GM12878 (cell line): ENCODE measurements at regions not wholly inside any gene's neighbourhood (a gene's known extent, or its start where the extent isn't known, plus 50 kb on each side); places are given as distances from the start of the nearest gene placed in this dataset.

Source experiments
- ATAC-seq: fragments of 200-7000 bp; cut with Tn5 transposase; 3 replicates; pipeline ENCODE4 v1.9.1; 2020; ENCODE audit warnings: mild to moderate bottlenecking, moderate library complexity
- BruUV-seq: library from RNA; stranded (reverse); fragments of 400-500 nt; replicated peaks from 2 replicates; lab custom pipeline; 2021; lab: Mats Ljungman, UMichigan
- CTCF ChIA-PET: fragments of 300-600 bp; sonication (Branson Sonifier 250); formaldehyde crosslinking; extraction: SDS; loops from one replicate; lab custom pipeline; 2021; ENCODE audit warnings: inconsistent platforms; lab: Yijun Ruan, JAX
- POLR2A ChIA-PET: fragments of 350-600 bp; formaldehyde crosslinking; extraction: SDS; loops from one replicate; lab custom pipeline; 2021; ENCODE audit warnings: inconsistent platforms; lab: Charles Lee
- RAD21 ChIA-PET: fragments of 300-600 bp; sonication (Branson Sonifier 250); formaldehyde crosslinking; loops from one replicate; lab custom pipeline; 2023; ENCODE audit warnings: antibody characterized with exemption; ENCODE audit not compliant: unreplicated experiment; lab: Charles Lee
- SMC1A ChIA-PET: fragments of 300-600 bp; sonication (Branson Sonifier 250); formaldehyde crosslinking; loops from one replicate; lab custom pipeline; 2023; ENCODE audit not compliant: unreplicated experiment, uncharacterized antibody; lab: Charles Lee
- DNase-seq: peaks from one replicate; pipeline ENCODE4 v3.0.0-alpha.2; 2011; ENCODE audit warnings: low read depth, low spot score
- FAIRE-seq: peaks from 3 replicates; lab custom pipeline; 2011; peaks lifted over from hg19 to GRCh38; lab: Jason Lieb, UNC
- H2AFZ ChIP-seq: 2 replicates; pipeline ENCODE4 v1.6.0; 2011; ENCODE audit warnings: low read depth, low read length, control low read depth; ENCODE audit not compliant: control insufficient read depth
- H3K27ac ChIP-seq: 2 replicates; pipeline ENCODE4 v1.5.1; 2011; ENCODE audit warnings: control low read depth; ENCODE audit not compliant: control insufficient read depth, insufficient read depth
- H3K27me3 ChIP-seq, 2 experiments: replicated peaks in 1 of 2; 2 replicates each; pipeline versions ENCODE4 v1.6.0 to v1.6.1; 2011; ENCODE audit warnings: low read length in 1 of 2; ENCODE audit not compliant: control insufficient read depth in 2 of 2, insufficient read depth in 2 of 2
- H3K36me3 ChIP-seq, 2 experiments: 2 replicates each; pipeline ENCODE4 v1.5.1; 2011; ENCODE audit warnings: low read length in 1 of 2; ENCODE audit not compliant: control insufficient read depth in 2 of 2, insufficient read depth in 2 of 2
- H3K4me1 ChIP-seq: 2 replicates; pipeline ENCODE4 v1.6.1; 2011; ENCODE audit warnings: mild to moderate bottlenecking, low read length, moderate library complexity, mixed read lengths; ENCODE audit not compliant: control insufficient read depth, insufficient read depth
- H3K4me2 ChIP-seq: 2 replicates; pipeline ENCODE4 v1.6.0; 2011; ENCODE audit warnings: control low read depth; ENCODE audit not compliant: control insufficient read depth, insufficient read depth
- H3K4me3 ChIP-seq: fragments of 200-600 bp; sonication (generic); 2 replicates; pipeline ENCODE4 v1.5.1; 2016
- H3K79me2 ChIP-seq: 2 replicates; pipeline ENCODE4 v1.6.0; 2011; ENCODE audit warnings: low read length; ENCODE audit not compliant: control insufficient read depth, insufficient read depth
- H3K9ac ChIP-seq: 2 replicates; pipeline ENCODE4 v1.8.0; 2011; ENCODE audit warnings: low read length, control low read depth, mixed read lengths; ENCODE audit not compliant: control insufficient read depth, insufficient read depth
- H3K9me3 ChIP-seq: replicated peaks from 3 replicates; pipeline ENCODE4 v1.5.1; 2011; ENCODE audit warnings: mild to moderate bottlenecking, low read length; ENCODE audit not compliant: control insufficient read depth, insufficient read depth
- H4K20me1 ChIP-seq: 2 replicates; pipeline ENCODE4 v1.6.0; 2011; ENCODE audit not compliant: control insufficient read depth, insufficient read depth
- HCFC1 ChIP-seq: fragments of 150-350 bp; IDR thresholded peaks from 2 replicates; pipeline ENCODE4 v1.6.1; 2014; ENCODE audit warnings: low read length
- MEF2B ChIP-seq: fragments of 450-650 bp; IDR thresholded peaks from 2 replicates; pipeline ENCODE4 v1.6.1; 2018; ENCODE audit warnings: mild to moderate bottlenecking, moderate library complexity; ENCODE audit not compliant: partially characterized antibody, poor library complexity, severe bottlenecking
- RAD51 ChIP-seq: fragments of 450-650 bp; IDR thresholded peaks from 2 replicates; pipeline ENCODE4 v1.6.1; 2016; ENCODE audit warnings: moderate library complexity, mild to moderate bottlenecking, inconsistent platforms
- RFX5 ChIP-seq: IDR thresholded peaks from 2 replicates; pipeline ENCODE4 v1.6.1; 2011; ENCODE audit warnings: low read depth, low read length, improper control_type of control experiment
- SKIL ChIP-seq: fragments of 450-650 bp; IDR thresholded peaks from 2 replicates; pipeline ENCODE4 v1.6.1; 2017; ENCODE audit warnings: mild to moderate bottlenecking, low read depth, inconsistent platforms; ENCODE audit not compliant: poor library complexity, severe bottlenecking
- in situ Hi-C: fragments of 300-500 bp; cut with MboI; formaldehyde crosslinking; loops from 9 replicates; pipeline ENCODE4 v1.14.3; 2018; ENCODE audit warnings: mixed read lengths
- intact Hi-C: fragments of 100-400 bp; cut with micrococcal nuclease; formaldehyde crosslinking; loops from one replicate; pipeline ENCODE4 v1.14.2; 2022; ENCODE audit not compliant: unreplicated experiment
- TF ChIP-seq, protein P1 (sequence below): fragments of 450-650 bp; IDR thresholded peaks from 2 replicates; pipeline ENCODE4 v1.6.1; 2016; ENCODE audit warnings: mild to moderate bottlenecking, moderate library complexity, borderline replicate concordance
- TF ChIP-seq, protein P2 (sequence below): fragments of 450-650 bp; IDR thresholded peaks from 2 replicates; pipeline ENCODE4 v1.6.1; 2017; ENCODE audit warnings: mild to moderate bottlenecking, moderate library complexity

GRCh38 chr20:6924681-6925080, 157.2 kb downstream of the BMP2 start:
- ChIA-PET RAD21 (interaction anchor here (0.7 to 4.6 kb wide), 20 partner anchors 9 to 170 kb away, joined by 3 to 49 read pairs (median 4); partner anchors contain the start of gene BMP2), POLR2A (interaction anchor here (0.7 to 2.1 kb wide), 11 partner anchors 10 to 349 kb away, joined by 3 to 10 read pairs (median 3); no protein-coding TSS in a partner anchor), SMC1A (interaction anchor here (0.8 to 19.4 kb wide), 13 partner anchors 8 to 361 kb away, joined by 3 to 370 read pairs (median 54); no protein-coding TSS in a partner anchor), CTCF (interaction anchor here (1.1 to 3.2 kb wide), 10 partner anchors 10 to 158 kb away, joined by 3 to 18 read pairs (median 4); no protein-coding TSS in a partner anchor)
- H3K9me3 ChIP-seq = no peaks in the 10 kb centered on the region
- no TSS peak for BruUV-seq
- DNase-seq = no peak
- H3K9ac ChIP-seq = no peak overlapping the region
- H3K4me3 ChIP-seq = no peak overlapping the region
- no peak overlapping the region for H2AFZ ChIP-seq
- no peak overlapping the region for H3K27ac ChIP-seq
- no peaks in the 10 kb centered on the region for H4K20me1 ChIP-seq
- H3K4me1 ChIP-seq = no peaks in the 10 kb centered on the region
- peak; percentile 10 for ATAC-seq
- no peaks in the 10 kb centered on the region for H3K27me3 ChIP-seq
- H3K36me3 ChIP-seq = no peaks in the 10 kb centered on the region
- peak; percentile 35; the same call in 1 of the 2 replicates for TF ChIP-seq RAD51
- peak; percentile 82 for TF ChIP-seq MEF2B
- TF ChIP-seq, protein P1, sequence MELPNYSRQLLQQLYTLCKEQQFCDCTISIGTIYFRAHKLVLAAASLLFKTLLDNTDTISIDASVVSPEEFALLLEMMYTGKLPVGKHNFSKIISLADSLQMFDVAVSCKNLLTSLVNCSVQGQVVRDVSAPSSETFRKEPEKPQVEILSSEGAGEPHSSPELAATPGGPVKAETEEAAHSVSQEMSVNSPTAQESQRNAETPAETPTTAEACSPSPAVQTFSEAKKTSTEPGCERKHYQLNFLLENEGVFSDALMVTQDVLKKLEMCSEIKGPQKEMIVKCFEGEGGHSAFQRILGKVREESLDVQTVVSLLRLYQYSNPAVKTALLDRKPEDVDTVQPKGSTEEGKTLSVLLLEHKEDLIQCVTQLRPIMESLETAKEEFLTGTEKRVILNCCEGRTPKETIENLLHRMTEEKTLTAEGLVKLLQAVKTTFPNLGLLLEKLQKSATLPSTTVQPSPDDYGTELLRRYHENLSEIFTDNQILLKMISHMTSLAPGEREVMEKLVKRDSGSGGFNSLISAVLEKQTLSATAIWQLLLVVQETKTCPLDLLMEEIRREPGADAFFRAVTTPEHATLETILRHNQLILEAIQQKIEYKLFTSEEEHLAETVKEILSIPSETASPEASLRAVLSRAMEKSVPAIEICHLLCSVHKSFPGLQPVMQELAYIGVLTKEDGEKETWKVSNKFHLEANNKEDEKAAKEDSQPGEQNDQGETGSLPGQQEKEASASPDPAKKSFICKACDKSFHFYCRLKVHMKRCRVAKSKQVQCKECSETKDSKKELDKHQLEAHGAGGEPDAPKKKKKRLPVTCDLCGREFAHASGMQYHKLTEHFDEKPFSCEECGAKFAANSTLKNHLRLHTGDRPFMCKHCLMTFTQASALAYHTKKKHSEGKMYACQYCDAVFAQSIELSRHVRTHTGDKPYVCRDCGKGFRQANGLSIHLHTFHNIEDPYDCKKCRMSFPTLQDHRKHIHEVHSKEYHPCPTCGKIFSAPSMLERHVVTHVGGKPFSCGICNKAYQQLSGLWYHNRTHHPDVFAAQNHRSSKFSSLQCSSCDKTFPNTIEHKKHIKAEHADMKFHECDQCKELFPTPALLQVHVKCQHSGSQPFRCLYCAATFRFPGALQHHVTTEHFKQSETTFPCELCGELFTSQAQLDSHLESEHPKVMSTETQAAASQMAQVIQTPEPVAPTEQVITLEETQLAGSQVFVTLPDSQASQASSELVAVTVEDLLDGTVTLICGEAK = peak; percentile 49; the same call in 1 of the 2 replicates
- TF ChIP-seq, protein P2, sequence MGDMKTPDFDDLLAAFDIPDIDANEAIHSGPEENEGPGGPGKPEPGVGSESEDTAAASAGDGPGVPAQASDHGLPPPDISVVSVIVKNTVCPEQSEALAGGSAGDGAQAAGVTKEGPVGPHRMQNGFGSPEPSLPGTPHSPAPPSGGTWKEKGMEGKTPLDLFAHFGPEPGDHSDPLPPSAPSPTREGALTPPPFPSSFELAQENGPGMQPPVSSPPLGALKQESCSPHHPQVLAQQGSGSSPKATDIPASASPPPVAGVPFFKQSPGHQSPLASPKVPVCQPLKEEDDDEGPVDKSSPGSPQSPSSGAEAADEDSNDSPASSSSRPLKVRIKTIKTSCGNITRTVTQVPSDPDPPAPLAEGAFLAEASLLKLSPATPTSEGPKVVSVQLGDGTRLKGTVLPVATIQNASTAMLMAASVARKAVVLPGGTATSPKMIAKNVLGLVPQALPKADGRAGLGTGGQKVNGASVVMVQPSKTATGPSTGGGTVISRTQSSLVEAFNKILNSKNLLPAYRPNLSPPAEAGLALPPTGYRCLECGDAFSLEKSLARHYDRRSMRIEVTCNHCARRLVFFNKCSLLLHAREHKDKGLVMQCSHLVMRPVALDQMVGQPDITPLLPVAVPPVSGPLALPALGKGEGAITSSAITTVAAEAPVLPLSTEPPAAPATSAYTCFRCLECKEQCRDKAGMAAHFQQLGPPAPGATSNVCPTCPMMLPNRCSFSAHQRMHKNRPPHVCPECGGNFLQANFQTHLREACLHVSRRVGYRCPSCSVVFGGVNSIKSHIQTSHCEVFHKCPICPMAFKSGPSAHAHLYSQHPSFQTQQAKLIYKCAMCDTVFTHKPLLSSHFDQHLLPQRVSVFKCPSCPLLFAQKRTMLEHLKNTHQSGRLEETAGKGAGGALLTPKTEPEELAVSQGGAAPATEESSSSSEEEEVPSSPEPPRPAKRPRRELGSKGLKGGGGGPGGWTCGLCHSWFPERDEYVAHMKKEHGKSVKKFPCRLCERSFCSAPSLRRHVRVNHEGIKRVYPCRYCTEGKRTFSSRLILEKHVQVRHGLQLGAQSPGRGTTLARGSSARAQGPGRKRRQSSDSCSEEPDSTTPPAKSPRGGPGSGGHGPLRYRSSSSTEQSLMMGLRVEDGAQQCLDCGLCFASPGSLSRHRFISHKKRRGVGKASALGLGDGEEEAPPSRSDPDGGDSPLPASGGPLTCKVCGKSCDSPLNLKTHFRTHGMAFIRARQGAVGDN = peak; percentile 76
- TF ChIP-seq RFX5 = no peak
- no peak for TF ChIP-seq HCFC1
- peak; percentile 46 for TF ChIP-seq SKIL
- no peaks in the 10 kb centered on the region for H3K79me2 ChIP-seq
- no peak overlapping the region for H3K4me2 ChIP-seq
- in situ Hi-C loops = no loop called here
- intact Hi-C loops = no loop called here
- no peak for FAIRE-seq
